ENCODE measurements at regions not wholly inside any gene's neighbourhood (a gene's known extent, or its start where the extent isn't known, plus 50 kb on each side); places are given as distances from the start of the nearest gene placed in this dataset.

DNA sequence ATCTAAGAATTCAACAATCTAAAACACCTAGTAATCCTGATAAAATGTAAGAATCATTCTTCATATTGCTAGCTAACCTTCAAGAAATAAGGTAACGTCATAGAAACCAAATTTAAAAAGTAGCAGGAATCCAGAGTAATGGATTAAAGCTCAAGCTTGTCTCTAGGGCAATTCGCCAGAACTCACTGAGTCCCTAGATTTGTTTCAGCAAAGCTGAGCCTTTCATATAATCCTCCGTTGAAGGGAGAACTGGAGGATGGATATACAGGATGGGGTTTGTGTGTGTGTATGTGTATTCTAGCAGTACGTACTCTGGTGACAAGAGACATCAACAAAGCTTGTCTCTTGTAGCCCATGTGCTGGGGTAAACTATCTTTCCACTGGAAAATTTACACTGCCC is 2173.5 kb upstream of the AGA start:
- no peaks in the 10 kb centered on the region for H3K9me3 ChIP-seq
- H3K27me3 ChIP-seq: no peaks in the 10 kb centered on the region
- no peak overlapping the region for H3K27ac ChIP-seq
- no peaks in the 10 kb centered on the region for H3K36me3 ChIP-seq
- TF ChIP-seq, protein P1, sequence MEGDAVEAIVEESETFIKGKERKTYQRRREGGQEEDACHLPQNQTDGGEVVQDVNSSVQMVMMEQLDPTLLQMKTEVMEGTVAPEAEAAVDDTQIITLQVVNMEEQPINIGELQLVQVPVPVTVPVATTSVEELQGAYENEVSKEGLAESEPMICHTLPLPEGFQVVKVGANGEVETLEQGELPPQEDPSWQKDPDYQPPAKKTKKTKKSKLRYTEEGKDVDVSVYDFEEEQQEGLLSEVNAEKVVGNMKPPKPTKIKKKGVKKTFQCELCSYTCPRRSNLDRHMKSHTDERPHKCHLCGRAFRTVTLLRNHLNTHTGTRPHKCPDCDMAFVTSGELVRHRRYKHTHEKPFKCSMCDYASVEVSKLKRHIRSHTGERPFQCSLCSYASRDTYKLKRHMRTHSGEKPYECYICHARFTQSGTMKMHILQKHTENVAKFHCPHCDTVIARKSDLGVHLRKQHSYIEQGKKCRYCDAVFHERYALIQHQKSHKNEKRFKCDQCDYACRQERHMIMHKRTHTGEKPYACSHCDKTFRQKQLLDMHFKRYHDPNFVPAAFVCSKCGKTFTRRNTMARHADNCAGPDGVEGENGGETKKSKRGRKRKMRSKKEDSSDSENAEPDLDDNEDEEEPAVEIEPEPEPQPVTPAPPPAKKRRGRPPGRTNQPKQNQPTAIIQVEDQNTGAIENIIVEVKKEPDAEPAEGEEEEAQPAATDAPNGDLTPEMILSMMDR (IDR thresholded peaks at IDR 0.05): no peak
- H3K4me3 ChIP-seq (replicated peaks in 1 of 3): no peak overlapping the region
- no peak for DNase-seq
- WGBS, 2 donors: 70 to 77% methylated on average over 4 of the region's 4 CpGs
- H3K4me1 ChIP-seq: no peaks in the 10 kb centered on the region
- intact Hi-C loops (cut with DNase I): no loop called here

DNA sequence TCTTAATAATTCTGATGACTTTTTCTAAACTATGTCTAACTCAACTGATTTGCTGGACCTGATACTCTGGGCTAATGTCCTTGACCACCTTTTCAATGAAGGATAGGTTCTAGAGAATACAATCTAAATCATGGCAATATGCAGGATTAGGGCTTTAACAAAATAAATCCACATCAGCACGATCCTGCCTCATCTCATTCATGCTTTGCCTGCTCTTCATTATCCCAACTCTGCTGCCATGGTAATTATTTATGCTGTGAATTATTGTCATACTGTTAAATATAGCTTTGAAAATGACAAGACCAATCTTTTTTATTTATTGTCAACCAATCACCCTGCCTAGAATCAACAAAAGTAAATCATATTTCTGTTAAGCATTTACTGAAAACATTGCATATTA is 2176.7 kb upstream of the AGA start:
- DNase-seq: no peak
- Histone ChIP-seq H3K4me1 (no peaks in the 10 kb centered on the region), H3K36me3 (no peaks in the 10 kb centered on the region), H3K9me3 (no peaks in the 10 kb centered on the region), H3K4me3 (replicated peaks in 1 of 3) (no peak overlapping the region), H3K27ac (no peak overlapping the region), H3K27me3 (no peaks in the 10 kb centered on the region)
- TF ChIP-seq POLR2A (IDR thresholded peaks at IDR 0.05): no peak
- TF ChIP-seq, protein P1 (IDR thresholded peaks at IDR 0.05): no peak
- intact Hi-C loops (cut with DNase I): no loop called here
- 63 to 79% methylated on average over 1 of the region's 1 CpG for WGBS, 2 donors

- Histone ChIP-seq H3K4me1 (no peaks in the 10 kb centered on the region), H3K27ac (no peak overlapping the region), H3K4me3 (replicated peaks in 1 of 3) (no peak overlapping the region), H3K36me3 (no peaks in the 10 kb centered on the region), H3K27me3 (no peaks in the 10 kb centered on the region), H3K9me3 (no peaks in the 10 kb centered on the region)
- intact Hi-C loops (cut with DNase I): no loop called here
- 69 to 74% methylated on average over 4 of the region's 4 CpGs for WGBS, 2 donors
- TF ChIP-seq, protein P1 (IDR thresholded peaks at IDR 0.05): no peak
- no peak for TF ChIP-seq POLR2A (IDR thresholded peaks at IDR 0.05)
- no peak for DNase-seq
Observed at GRCh38 chr4:179624768-179625181, 2182.5 kb upstream of the AGA start.

DNA sequence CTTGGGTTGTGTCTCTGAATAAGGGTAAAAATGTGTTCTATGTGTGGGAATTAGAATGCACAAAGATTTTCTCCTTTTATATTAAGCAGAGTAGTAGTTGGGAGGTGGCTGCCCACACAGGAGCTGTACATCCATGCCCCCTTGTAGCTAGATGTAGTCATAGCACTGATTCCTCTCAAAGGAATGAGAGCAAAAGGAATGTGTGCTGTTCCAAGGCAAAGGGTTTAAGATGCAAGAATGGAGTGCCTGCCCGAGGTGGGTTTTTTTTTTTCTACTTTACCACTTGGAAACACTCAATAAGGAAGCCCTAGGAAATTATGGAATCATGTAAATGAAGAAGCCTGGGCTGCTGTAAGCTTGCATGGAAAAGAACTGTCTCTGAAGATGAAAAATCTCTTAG is 2183.2 kb upstream of the AGA start:
- Histone ChIP-seq H3K4me1 (no peaks in the 10 kb centered on the region), H3K36me3 (no peaks in the 10 kb centered on the region), H3K9me3 (no peaks in the 10 kb centered on the region), H3K27me3 (no peaks in the 10 kb centered on the region), H3K4me3 (replicated peaks in 1 of 3) (no peak overlapping the region), H3K27ac (no peak overlapping the region)
- no peak for DNase-seq
- WGBS, 2 donors: 15 to 29% methylated on average over 1 of the region's 1 CpG
- intact Hi-C loops (cut with DNase I): no loop called here
- TF ChIP-seq, protein P1 (IDR thresholded peaks at IDR 0.05): no peak
- no peak for TF ChIP-seq POLR2A (IDR thresholded peaks at IDR 0.05)

DNA sequence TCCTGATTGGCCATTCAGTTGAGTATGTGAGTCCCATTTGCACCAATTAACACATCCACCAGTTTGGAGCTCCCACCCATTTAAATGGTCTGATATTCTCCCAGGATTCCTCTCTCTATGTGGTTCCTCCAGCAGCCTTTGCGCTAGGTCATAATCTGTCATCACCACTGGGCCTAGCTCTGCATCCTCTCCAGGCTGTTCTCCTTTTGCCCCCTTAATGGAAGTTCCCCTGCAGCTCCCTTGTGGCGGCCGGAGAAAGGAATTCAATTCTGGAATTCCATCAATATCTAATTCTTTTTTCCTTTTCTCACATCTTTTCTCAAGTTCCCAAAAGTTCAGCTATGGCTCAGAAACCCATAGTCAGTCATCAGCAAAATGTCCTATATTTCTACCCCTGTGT is 2184.4 kb upstream of the AGA start:
- no peaks in the 10 kb centered on the region for H3K4me1 ChIP-seq
- intact Hi-C loops (cut with DNase I): no loop called here
- no peaks in the 10 kb centered on the region for H3K36me3 ChIP-seq
- no peaks in the 10 kb centered on the region for H3K9me3 ChIP-seq
- TF ChIP-seq, protein P1 (IDR thresholded peaks at IDR 0.05): no peak
- no peak for TF ChIP-seq POLR2A (IDR thresholded peaks at IDR 0.05)
- H3K27ac ChIP-seq: no peak overlapping the region
- 44 to 74% methylated on average over 3 of the region's 3 CpGs for WGBS, 2 donors
- no peaks in the 10 kb centered on the region for H3K27me3 ChIP-seq
- DNase-seq: no peak
- H3K4me3 ChIP-seq (replicated peaks in 1 of 3): no peak overlapping the region
